ENCODE measurements at regions not wholly inside any gene's neighbourhood (a gene's known extent, or its start where the extent isn't known, plus 50 kb on each side); places are given as distances from the start of the nearest gene placed in this dataset.

GRCh38 chr9:82780017-82780416, 282.9 kb downstream of the RASEF start:
- 86 to 88% methylated on average over 2 of the region's 2 CpGs for WGBS, 2 donors
- no peaks in the 10 kb centered on the region for H3K27me3 ChIP-seq
- TF ChIP-seq, protein P1, sequence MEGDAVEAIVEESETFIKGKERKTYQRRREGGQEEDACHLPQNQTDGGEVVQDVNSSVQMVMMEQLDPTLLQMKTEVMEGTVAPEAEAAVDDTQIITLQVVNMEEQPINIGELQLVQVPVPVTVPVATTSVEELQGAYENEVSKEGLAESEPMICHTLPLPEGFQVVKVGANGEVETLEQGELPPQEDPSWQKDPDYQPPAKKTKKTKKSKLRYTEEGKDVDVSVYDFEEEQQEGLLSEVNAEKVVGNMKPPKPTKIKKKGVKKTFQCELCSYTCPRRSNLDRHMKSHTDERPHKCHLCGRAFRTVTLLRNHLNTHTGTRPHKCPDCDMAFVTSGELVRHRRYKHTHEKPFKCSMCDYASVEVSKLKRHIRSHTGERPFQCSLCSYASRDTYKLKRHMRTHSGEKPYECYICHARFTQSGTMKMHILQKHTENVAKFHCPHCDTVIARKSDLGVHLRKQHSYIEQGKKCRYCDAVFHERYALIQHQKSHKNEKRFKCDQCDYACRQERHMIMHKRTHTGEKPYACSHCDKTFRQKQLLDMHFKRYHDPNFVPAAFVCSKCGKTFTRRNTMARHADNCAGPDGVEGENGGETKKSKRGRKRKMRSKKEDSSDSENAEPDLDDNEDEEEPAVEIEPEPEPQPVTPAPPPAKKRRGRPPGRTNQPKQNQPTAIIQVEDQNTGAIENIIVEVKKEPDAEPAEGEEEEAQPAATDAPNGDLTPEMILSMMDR (IDR thresholded peaks at IDR 0.05) = no peak
- no peak overlapping the region for H3K4me3 ChIP-seq
- peaks cover 0 to 19% (median 0%) of the 10 kb centered on the region in 11 donors for H3K9me3 ChIP-seq
- intact Hi-C loops (cut with DNase I) = no loop called here
- H3K36me3 ChIP-seq = no peaks in the 10 kb centered on the region
- no peaks in the 10 kb centered on the region for H3K4me1 ChIP-seq
- no peak for DNase-seq
- no peak overlapping the region for H3K27ac ChIP-seq
- no peak for ATAC-seq

- no peaks in the 10 kb centered on the region for H3K36me3 ChIP-seq
- H3K4me1 ChIP-seq = no peaks in the 10 kb centered on the region
- ATAC-seq (no peak), DNase-seq (no peak)
- H3K27me3 ChIP-seq = no peaks in the 10 kb centered on the region
- H3K27ac ChIP-seq = no peak overlapping the region
- TF ChIP-seq, protein P1 (IDR thresholded peaks at IDR 0.05) = no peak
- peaks cover 0 to 19% (median 0%) of the 10 kb centered on the region in 11 donors for H3K9me3 ChIP-seq
- intact Hi-C loops (cut with DNase I) = no loop called here
- 55 to 57% methylated on average over 6 of the region's 6 CpGs for WGBS, 2 donors
- H3K4me3 ChIP-seq = no peak overlapping the region
These were observed 281.0 kb downstream of the RASEF start for GRCh38 chr9:82781921-82782392.

DNA sequence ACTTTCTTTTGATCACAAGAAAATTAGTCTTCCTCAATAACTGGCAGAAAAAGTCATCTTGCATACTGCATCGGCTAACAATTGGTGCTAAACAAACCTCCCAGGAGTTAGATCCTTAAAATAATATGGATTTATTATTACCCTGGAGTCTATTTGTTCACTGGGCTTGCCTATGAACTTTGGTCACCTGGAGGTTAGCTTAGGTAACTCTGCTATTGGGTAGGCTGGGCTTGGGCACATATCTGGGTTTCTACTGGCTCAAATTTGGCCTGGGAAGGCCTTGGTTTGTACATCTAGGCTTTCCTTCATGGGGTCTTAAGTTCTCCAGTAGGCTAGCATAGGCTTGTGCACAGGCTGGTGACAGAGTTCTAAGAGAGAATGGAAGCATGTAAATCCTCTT, 279.9 kb downstream of the RASEF start:
- Histone ChIP-seq H3K9me3 (peaks cover 0 to 19% (median 0%) of the 10 kb centered on the region in 11 donors), H3K27ac (no peak overlapping the region), H3K36me3 (no peaks in the 10 kb centered on the region), H3K27me3 (no peaks in the 10 kb centered on the region), H3K4me3 (no peak overlapping the region), H3K4me1 (no peaks in the 10 kb centered on the region)
- TF ChIP-seq, protein P1 (IDR thresholded peaks at IDR 0.05) = no peak
- DNase-seq (no peak), ATAC-seq (no peak)
- intact Hi-C loops (cut with DNase I) = no loop called here
- 85 to 98% methylated on average over 1 of the region's 1 CpG for WGBS, 2 donors

- TF ChIP-seq, protein P1 (IDR thresholded peaks at IDR 0.05) = no peak
- intact Hi-C loops (cut with DNase I) = no loop called here
- no peak for ATAC-seq
These were observed 278.4 kb downstream of the RASEF start for GRCh38 chr9:82784589-82784988.

More at GRCh38 chr9:82784589-82784988, 278.4 kb downstream of the RASEF start:
- WGBS, 2 donors = 86 to 94% methylated on average over 1 of the region's 1 CpG
- H3K27ac ChIP-seq = no peak overlapping the region
- no peaks in the 10 kb centered on the region for H3K27me3 ChIP-seq
- no peaks in the 10 kb centered on the region for H3K4me1 ChIP-seq
- DNase-seq = no peak
- H3K9me3 ChIP-seq = peaks cover 0 to 13% (median 0%) of the 10 kb centered on the region in 11 donors
- H3K36me3 ChIP-seq = no peaks in the 10 kb centered on the region
- H3K4me3 ChIP-seq = no peak overlapping the region

Measured in heart right ventricle (tissue), 16 donors.